HG03439 (cell line): ENCODE measurements at regions not wholly inside any gene's neighbourhood (a gene's known extent, or its start where the extent isn't known, plus 50 kb on each side); places are given as distances from the start of the nearest gene placed in this dataset.

ENCODE experiments used
- ATAC-seq: cut with Tn5 transposase; IDR thresholded peaks from one replicate; pipeline ENCODE4 v1.9.1; 2021; ENCODE audit warnings: mild to moderate bottlenecking, moderate library complexity; ENCODE audit not compliant: unreplicated experiment

- ATAC-seq = no peak
These were observed 602.4 kb upstream of the CDH18 start for GRCh38 chr5:20590356-20590755.

- ATAC-seq = no peak
These were observed 587.6 kb upstream of the CDH18 start for GRCh38 chr5:20575571-20575970.

- no peak for ATAC-seq
These were observed 586.6 kb upstream of the CDH18 start for GRCh38 chr5:20574576-20574975.

- ATAC-seq = no peak
These were observed 584.6 kb upstream of the CDH18 start for GRCh38 chr5:20572614-20573013.

- no peak for ATAC-seq
These were observed 582.5 kb upstream of the CDH18 start for GRCh38 chr5:20570486-20570885.

GRCh38 chr5:20562544-20562943 is 574.5 kb upstream of the CDH18 start:
- no peak for ATAC-seq

GRCh38 chr5:20559845-20560244 is 571.8 kb upstream of the CDH18 start:
- no peak for ATAC-seq

GRCh38 chr5:20556115-20556763 is 568.2 kb upstream of the CDH18 start:
- ATAC-seq = no peak

- no peak for ATAC-seq
These were observed 567.0 kb upstream of the CDH18 start for GRCh38 chr5:20555034-20555433.

- no peak for ATAC-seq
These were observed 566.0 kb upstream of the CDH18 start for GRCh38 chr5:20554001-20554400.

GRCh38 chr5:20537911-20538703 is 550.1 kb upstream of the CDH18 start:
- ATAC-seq = no peak

GRCh38 chr5:20536813-20537212 is 548.8 kb upstream of the CDH18 start:
- ATAC-seq = no peak

- no peak for ATAC-seq
These were observed 548.3 kb upstream of the CDH18 start for GRCh38 chr5:20536341-20536740.

- ATAC-seq = no peak
These were observed 540.5 kb upstream of the CDH18 start for GRCh38 chr5:20528471-20528870.

- no peak for ATAC-seq
These were observed 537.1 kb upstream of the CDH18 start for GRCh38 chr5:20524991-20525529.

GRCh38 chr5:20522905-20523482 is 535.0 kb upstream of the CDH18 start:
- no peak for ATAC-seq

- no peak for ATAC-seq
These were observed 527.6 kb upstream of the CDH18 start for GRCh38 chr5:20515606-20516005.

- ATAC-seq = no peak
These were observed 526.1 kb upstream of the CDH18 start for GRCh38 chr5:20514145-20514544.

- no peak for ATAC-seq
These were observed 512.5 kb upstream of the CDH18 start for GRCh38 chr5:20500546-20500945.

GRCh38 chr5:20498926-20499325 is 510.9 kb upstream of the CDH18 start:
- ATAC-seq = no peak

GRCh38 chr5:20498102-20498501 is 510.1 kb upstream of the CDH18 start:
- ATAC-seq = no peak

GRCh38 chr5:20497356-20497755 is 509.4 kb upstream of the CDH18 start:
- ATAC-seq = no peak
